ENCODE measurements at regions not wholly inside any gene's neighbourhood (a gene's known extent, or its start where the extent isn't known, plus 50 kb on each side); places are given as distances from the start of the nearest gene placed in this dataset.

GRCh38 chr12:32952681-32953080, 56.1 kb upstream of the PKP2 start:
- TF ChIP-seq BCL3 (IDR thresholded peaks at IDR 0.05) (no peak), POLR2A (IDR thresholded peaks at IDR 0.05; ENCODE audit: low read length) (no peak), POLR2AphosphoS2 (conservative IDR thresholded peaks at IDR 0.05; ENCODE audit: low read length) (no peak), EP300 (IDR thresholded peaks at IDR 0.05) (no peak), CTCF (IDR thresholded peaks at IDR 0.05) (no peak), MYC (IDR thresholded peaks at IDR 0.05; ENCODE audit: borderline replicate concordance, low read length) (no peak), RCOR1 (IDR thresholded peaks at IDR 0.05; ENCODE audit: low read depth, low read length) (no peak), CEBPB (IDR thresholded peaks at IDR 0.05) (no peak), ELK1 (IDR thresholded peaks at IDR 0.05; ENCODE audit: low read depth, low read length) (no peak), KDM1A (IDR thresholded peaks at IDR 0.05; ENCODE audit: low read depth) (no peak), MAZ (IDR thresholded peaks at IDR 0.05; ENCODE audit: borderline replicate concordance, low read depth, low read length) (no peak), REST (IDR thresholded peaks at IDR 0.05) (no peak)
